HepG2 (cell line): ENCODE measurements at regions not wholly inside any gene's neighbourhood (a gene's known extent, or its start where the extent isn't known, plus 50 kb on each side); places are given as distances from the start of the nearest gene placed in this dataset.

Experiments used
- ATAC-seq: fragments of 200-7000 bp; cut with Tn5 transposase; 3 replicates; pipeline ENCODE4 v1.9.1; 2020; ENCODE audit warnings: mild to moderate bottlenecking, moderate library complexity
- BruUV-seq: library from RNA; stranded (reverse); fragments of 400-500 nt; replicated peaks from 2 replicates; lab custom pipeline; 2021; lab: Mats Ljungman, UMichigan
- CTCF ChIA-PET: fragments of 300-600 bp; formaldehyde crosslinking; extraction: SDS; loops from one replicate; lab custom pipeline; 2021; ENCODE audit warnings: low total read pairs, inconsistent platforms, low intra/inter-chr PET ratio; lab: Yijun Ruan, JAX
- POLR2A ChIA-PET: fragments of 350-600 bp; sonication (Branson Sonifier 250); formaldehyde crosslinking; loops from one replicate; lab custom pipeline; 2020; ENCODE audit warnings: antibody characterized with exemption, inconsistent platforms; lab: Yijun Ruan, JAX
- DNase-seq: peaks from one replicate; pipeline ENCODE4 v3.0.0-alpha.2; 2015; ENCODE audit warnings: low spot score
- FAIRE-seq: peaks from 3 replicates; lab custom pipeline; 2011; peaks lifted over from hg19 to GRCh38; lab: Jason Lieb, UNC
- H2AFZ ChIP-seq: one replicate; pipeline ENCODE4 v1.6.1; 2011; ENCODE audit warnings: low read length, inconsistent platforms
- H3K27ac ChIP-seq: fragments of 300-600 bp; 3 replicates; pipeline ENCODE4 v1.8.0; 2011; ENCODE audit warnings: mixed run types, mild to moderate bottlenecking, mixed read lengths, low read length, inconsistent platforms; ENCODE audit not compliant: insufficient read depth; ENCODE audit errors: extremely low read length
- H3K27me3 ChIP-seq, 2 experiments: fragments of 200-600 bp in 1 of 2; 2 replicates in 1 of 2; 3 replicates in 1 of 2; pipeline versions ENCODE4 v1.6.0 to v1.8.0; 2011; ENCODE audit warnings: low read length in 2 of 2, mild to moderate bottlenecking in 2 of 2, moderate library complexity in 2 of 2, inconsistent platforms in 1 of 2; ENCODE audit not compliant: insufficient read depth in 2 of 2, control insufficient read depth in 1 of 2
- H3K36me3 ChIP-seq, 2 experiments: fragments of 200-600 bp in 1 of 2; replicated peaks in 1 of 2; 2 replicates in 1 of 2; 3 replicates in 1 of 2; pipeline versions ENCODE4 v1.5.1 to v1.8.0; 2011; ENCODE audit warnings: low read length in 2 of 2, inconsistent platforms in 1 of 2; ENCODE audit not compliant: insufficient read depth in 2 of 2, control insufficient read depth in 1 of 2
- H3K4me1 ChIP-seq: 2 replicates; pipeline ENCODE4 v1.5.1; 2012; ENCODE audit warnings: low read length, inconsistent platforms; ENCODE audit not compliant: insufficient read depth
- H3K4me2 ChIP-seq: 2 replicates; pipeline ENCODE4 v1.6.0; 2011; ENCODE audit warnings: low read depth, low read length, inconsistent platforms
- H3K4me3 ChIP-seq, 3 experiments: fragments of 200-600 bp in 1 of 3; sonication (generic), shearing (Covaris generic) in 1 of 3; replicated peaks in 1 of 3; 2 replicates each; pipeline ENCODE4 v1.5.1; 2011 to 2016; ENCODE audit warnings: low read length in 3 of 3, inconsistent platforms in 2 of 3, low read depth in 2 of 3, mild to moderate bottlenecking in 2 of 3, control low read depth in 1 of 3, mixed read lengths in 1 of 3; ENCODE audit not compliant: insufficient read depth in 1 of 3
- H3K79me2 ChIP-seq: one replicate; pipeline ENCODE4 v1.6.1; 2011; ENCODE audit warnings: low read length, inconsistent platforms; ENCODE audit not compliant: insufficient read depth
- H3K9ac ChIP-seq: 2 replicates; pipeline ENCODE4 v1.6.0; 2011; ENCODE audit warnings: mild to moderate bottlenecking, low read depth, low read length, inconsistent platforms; ENCODE audit not compliant: insufficient read depth
- H3K9me3 ChIP-seq: 2 replicates; pipeline ENCODE4 v1.5.1; 2012; ENCODE audit warnings: mild to moderate bottlenecking, low read length
- H4K20me1 ChIP-seq: 2 replicates; pipeline ENCODE4 v1.6.0; 2011; ENCODE audit warnings: inconsistent platforms, mild to moderate bottlenecking, low read length, moderate library complexity; ENCODE audit not compliant: insufficient read depth
- KDM4B ChIP-seq: sonication (generic); formaldehyde crosslinking; IDR thresholded peaks from 2 replicates; pipeline ENCODE4 v1.4.0; 2020; ENCODE audit warnings: missing genetic modification reagents
- MXD4 ChIP-seq: IDR thresholded peaks from 2 replicates; pipeline ENCODE4 v1.6.1; 2016; ENCODE audit warnings: mild to moderate bottlenecking, missing biosample characterization, missing genetic modification reagents
- RNF2 ChIP-seq: fragments of 450-650 bp; conservative IDR thresholded peaks from 2 replicates; pipeline ENCODE4 v1.6.1; 2016; ENCODE audit warnings: low read depth
- SNAI1 ChIP-seq: sonication (generic); formaldehyde crosslinking; IDR thresholded peaks from 2 replicates; pipeline ENCODE4 v1.5.0; 2020; ENCODE audit warnings: mild to moderate bottlenecking, missing genetic modification reagents, borderline replicate concordance
- ZFP90 ChIP-seq: sonication (generic); formaldehyde crosslinking; IDR thresholded peaks from 2 replicates; pipeline ENCODE4 v1.8.0; 2022; ENCODE audit warnings: missing genetic modification reagents, mild to moderate bottlenecking, inconsistent platforms, borderline replicate concordance
- ZNF451 ChIP-seq: sonication (generic); formaldehyde crosslinking; IDR thresholded peaks from 2 replicates; pipeline ENCODE4 v1.5.0; 2020; ENCODE audit warnings: mild to moderate bottlenecking, missing genetic modification reagents
- WGBS: methylation state at CpG from one replicate; pipeline ENCODE4 v1.1.6; 2017; ENCODE audit warnings: low lambda C conversion rate; 5-methylcytosine and 5-hydroxymethylcytosine counted together
- in situ Hi-C: cut with HindIII; loops from 2 replicates; pipeline ENCODE4 v1.10.0; 2017; ENCODE audit warnings: low pct_unique_long_range_greater_than_20kb; ENCODE audit not compliant: extremely low pct_ligation_motif_present
- intact Hi-C: fragments of 100-400 bp; cut with micrococcal nuclease; formaldehyde crosslinking; loops from one replicate; pipeline ENCODE4 v1.10.0; 2022; ENCODE audit not compliant: unreplicated experiment
- TF ChIP-seq, protein P1 (sequence below): sonication (generic); formaldehyde crosslinking; conservative IDR thresholded peaks from 2 replicates; pipeline ENCODE4 v1.8.1; 2023; ENCODE audit warnings: missing genetic modification reagents
- TF ChIP-seq, protein P2 (sequence below): sonication (generic); formaldehyde crosslinking; IDR thresholded peaks from 2 replicates; pipeline ENCODE4 v1.8.0; 2022; ENCODE audit warnings: mild to moderate bottlenecking, missing genetic modification reagents; ENCODE audit not compliant: insufficient replicate concordance
- TF ChIP-seq, protein P3 (sequence below): sonication (generic); formaldehyde crosslinking; IDR thresholded peaks from 2 replicates; pipeline ENCODE4 v1.4.0; 2020; ENCODE audit warnings: mild to moderate bottlenecking, missing genetic modification reagents, borderline replicate concordance
- TF ChIP-seq, protein P4 (sequence below): sonication (generic); formaldehyde crosslinking; IDR thresholded peaks from 2 replicates; pipeline ENCODE4 v1.4.0; 2020; ENCODE audit warnings: missing genetic modification reagents
- TF ChIP-seq, protein P5 (sequence below): sonication (generic); formaldehyde crosslinking; IDR thresholded peaks from 2 replicates; pipeline ENCODE4 v1.9.0; 2021; ENCODE audit warnings: missing genetic modification reagents, borderline replicate concordance

DNA sequence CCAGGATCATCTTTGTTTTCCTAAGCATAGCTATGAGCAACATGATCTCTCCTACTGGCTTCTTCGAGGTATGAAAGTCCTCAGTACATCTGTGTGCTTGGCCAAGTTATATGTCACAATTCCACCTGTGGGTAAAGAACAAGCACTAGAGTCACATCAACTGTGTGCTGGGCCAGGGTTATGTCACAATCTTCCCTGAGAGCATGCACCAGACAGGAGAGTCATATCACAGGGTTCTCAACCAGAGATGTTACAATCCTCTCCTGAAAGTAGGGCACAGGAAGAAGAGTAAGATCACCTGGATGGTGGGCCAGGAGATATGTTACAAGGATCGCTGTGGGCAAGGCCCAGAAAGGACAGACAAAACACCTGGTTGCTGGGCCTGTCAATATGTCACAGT, 143.7 kb downstream of the ZNF675 start (continued):
- TF ChIP-seq, protein P1, sequence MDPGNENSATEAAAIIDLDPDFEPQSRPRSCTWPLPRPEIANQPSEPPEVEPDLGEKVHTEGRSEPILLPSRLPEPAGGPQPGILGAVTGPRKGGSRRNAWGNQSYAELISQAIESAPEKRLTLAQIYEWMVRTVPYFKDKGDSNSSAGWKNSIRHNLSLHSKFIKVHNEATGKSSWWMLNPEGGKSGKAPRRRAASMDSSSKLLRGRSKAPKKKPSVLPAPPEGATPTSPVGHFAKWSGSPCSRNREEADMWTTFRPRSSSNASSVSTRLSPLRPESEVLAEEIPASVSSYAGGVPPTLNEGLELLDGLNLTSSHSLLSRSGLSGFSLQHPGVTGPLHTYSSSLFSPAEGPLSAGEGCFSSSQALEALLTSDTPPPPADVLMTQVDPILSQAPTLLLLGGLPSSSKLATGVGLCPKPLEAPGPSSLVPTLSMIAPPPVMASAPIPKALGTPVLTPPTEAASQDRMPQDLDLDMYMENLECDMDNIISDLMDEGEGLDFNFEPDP (CRISPR knock-in tag), result no peak
- TF ChIP-seq, protein P2, sequence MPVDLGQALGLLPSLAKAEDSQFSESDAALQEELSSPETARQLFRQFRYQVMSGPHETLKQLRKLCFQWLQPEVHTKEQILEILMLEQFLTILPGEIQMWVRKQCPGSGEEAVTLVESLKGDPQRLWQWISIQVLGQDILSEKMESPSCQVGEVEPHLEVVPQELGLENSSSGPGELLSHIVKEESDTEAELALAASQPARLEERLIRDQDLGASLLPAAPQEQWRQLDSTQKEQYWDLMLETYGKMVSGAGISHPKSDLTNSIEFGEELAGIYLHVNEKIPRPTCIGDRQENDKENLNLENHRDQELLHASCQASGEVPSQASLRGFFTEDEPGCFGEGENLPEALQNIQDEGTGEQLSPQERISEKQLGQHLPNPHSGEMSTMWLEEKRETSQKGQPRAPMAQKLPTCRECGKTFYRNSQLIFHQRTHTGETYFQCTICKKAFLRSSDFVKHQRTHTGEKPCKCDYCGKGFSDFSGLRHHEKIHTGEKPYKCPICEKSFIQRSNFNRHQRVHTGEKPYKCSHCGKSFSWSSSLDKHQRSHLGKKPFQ (CRISPR knock-in tag), result no peak
- TF ChIP-seq, protein P3, sequence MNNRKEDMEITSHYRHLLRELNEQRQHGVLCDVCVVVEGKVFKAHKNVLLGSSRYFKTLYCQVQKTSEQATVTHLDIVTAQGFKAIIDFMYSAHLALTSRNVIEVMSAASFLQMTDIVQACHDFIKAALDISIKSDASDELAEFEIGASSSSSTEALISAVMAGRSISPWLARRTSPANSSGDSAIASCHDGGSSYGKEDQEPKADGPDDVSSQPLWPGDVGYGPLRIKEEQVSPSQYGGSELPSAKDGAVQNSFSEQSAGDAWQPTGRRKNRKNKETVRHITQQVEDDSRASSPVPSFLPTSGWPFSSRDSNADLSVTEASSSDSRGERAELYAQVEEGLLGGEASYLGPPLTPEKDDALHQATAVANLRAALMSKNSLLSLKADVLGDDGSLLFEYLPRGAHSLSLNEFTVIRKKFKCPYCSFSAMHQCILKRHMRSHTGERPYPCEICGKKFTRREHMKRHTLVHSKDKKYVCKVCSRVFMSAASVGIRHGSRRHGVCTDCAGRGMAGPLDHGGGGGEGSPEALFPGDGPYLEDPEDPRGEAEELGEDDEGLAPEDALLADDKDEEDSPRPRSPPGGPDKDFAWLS (CRISPR knock-in tag), result no peak
- TF ChIP-seq, protein P4, sequence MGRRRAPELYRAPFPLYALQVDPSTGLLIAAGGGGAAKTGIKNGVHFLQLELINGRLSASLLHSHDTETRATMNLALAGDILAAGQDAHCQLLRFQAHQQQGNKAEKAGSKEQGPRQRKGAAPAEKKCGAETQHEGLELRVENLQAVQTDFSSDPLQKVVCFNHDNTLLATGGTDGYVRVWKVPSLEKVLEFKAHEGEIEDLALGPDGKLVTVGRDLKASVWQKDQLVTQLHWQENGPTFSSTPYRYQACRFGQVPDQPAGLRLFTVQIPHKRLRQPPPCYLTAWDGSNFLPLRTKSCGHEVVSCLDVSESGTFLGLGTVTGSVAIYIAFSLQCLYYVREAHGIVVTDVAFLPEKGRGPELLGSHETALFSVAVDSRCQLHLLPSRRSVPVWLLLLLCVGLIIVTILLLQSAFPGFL (CRISPR knock-in tag), result no peak
- TF ChIP-seq, all 625 proteins: peak for 0

DNA sequence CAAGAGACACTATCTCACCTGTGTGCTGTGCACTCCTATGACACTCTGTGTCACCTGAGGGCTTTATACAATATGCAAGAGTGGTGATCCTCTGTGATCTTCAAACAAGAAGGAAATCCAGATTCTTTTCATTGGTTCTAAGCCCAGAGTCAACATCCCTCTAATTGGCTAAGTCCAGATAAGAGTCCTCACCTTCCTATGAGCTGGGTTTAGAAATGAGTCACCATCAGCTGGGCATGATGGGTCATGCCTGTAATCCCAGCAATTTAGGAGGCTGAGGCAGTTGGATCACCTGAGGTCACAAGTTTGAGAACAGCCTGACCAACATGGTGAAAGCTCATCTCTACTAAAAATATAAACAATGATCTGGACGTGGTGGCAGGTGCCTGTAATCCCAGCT, 144.4 kb downstream of the ZNF675 start:
- ATAC-seq, result no peak
- in situ Hi-C loops, result no loop called here
- TF ChIP-seq ZFP90 (no peak), ZNF451 (no peak), MXD4 (CRISPR knock-in tag) (no peak), SNAI1 (CRISPR knock-in tag) (no peak), KDM4B (CRISPR knock-in tag) (no peak), RNF2 (no peak)
- TF ChIP-seq, protein P5, sequence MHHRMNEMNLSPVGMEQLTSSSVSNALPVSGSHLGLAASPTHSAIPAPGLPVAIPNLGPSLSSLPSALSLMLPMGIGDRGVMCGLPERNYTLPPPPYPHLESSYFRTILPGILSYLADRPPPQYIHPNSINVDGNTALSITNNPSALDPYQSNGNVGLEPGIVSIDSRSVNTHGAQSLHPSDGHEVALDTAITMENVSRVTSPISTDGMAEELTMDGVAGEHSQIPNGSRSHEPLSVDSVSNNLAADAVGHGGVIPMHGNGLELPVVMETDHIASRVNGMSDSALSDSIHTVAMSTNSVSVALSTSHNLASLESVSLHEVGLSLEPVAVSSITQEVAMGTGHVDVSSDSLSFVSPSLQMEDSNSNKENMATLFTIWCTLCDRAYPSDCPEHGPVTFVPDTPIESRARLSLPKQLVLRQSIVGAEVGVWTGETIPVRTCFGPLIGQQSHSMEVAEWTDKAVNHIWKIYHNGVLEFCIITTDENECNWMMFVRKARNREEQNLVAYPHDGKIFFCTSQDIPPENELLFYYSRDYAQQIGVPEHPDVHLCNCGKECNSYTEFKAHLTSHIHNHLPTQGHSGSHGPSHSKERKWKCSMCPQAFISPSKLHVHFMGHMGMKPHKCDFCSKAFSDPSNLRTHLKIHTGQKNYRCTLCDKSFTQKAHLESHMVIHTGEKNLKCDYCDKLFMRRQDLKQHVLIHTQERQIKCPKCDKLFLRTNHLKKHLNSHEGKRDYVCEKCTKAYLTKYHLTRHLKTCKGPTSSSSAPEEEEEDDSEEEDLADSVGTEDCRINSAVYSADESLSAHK, result no peak

More for the DNA sequence above, 144.4 kb downstream of the ZNF675 start:
- 0% methylated on average over 1 of the region's 1 CpG for whole genome bisulfite sequencing
- Histone ChIP-seq H3K4me2 (no peak overlapping the region), H3K4me3 (no peak overlapping the region), H3K36me3 (no peaks in the 10 kb centered on the region), H3K27ac (no peak overlapping the region), H2AFZ (no peak overlapping the region), H3K79me2 (no peaks in the 10 kb centered on the region), H4K20me1 (no peaks in the 10 kb centered on the region), H3K9ac (no peak overlapping the region), H3K27me3 (no peaks in the 10 kb centered on the region), H3K4me1 (no peaks in the 10 kb centered on the region), H3K9me3 (peaks cover 97% of the 10 kb centered on the region)
- intact Hi-C loops, result no loop called here
- ChIA-PET CTCF (no interaction called here), POLR2A (no interaction called here)
- BruUV-seq, result no TSS peak
- FAIRE-seq (no peak), DNase-seq (no peak)
